ENCODE measurements at regions not wholly inside any gene's neighbourhood (a gene's known extent, or its start where the extent isn't known, plus 50 kb on each side); places are given as distances from the start of the nearest gene placed in this dataset.
A peak's percentile ranks its signal among the peaks of the same experiment; 100 is the strongest.

DNA sequence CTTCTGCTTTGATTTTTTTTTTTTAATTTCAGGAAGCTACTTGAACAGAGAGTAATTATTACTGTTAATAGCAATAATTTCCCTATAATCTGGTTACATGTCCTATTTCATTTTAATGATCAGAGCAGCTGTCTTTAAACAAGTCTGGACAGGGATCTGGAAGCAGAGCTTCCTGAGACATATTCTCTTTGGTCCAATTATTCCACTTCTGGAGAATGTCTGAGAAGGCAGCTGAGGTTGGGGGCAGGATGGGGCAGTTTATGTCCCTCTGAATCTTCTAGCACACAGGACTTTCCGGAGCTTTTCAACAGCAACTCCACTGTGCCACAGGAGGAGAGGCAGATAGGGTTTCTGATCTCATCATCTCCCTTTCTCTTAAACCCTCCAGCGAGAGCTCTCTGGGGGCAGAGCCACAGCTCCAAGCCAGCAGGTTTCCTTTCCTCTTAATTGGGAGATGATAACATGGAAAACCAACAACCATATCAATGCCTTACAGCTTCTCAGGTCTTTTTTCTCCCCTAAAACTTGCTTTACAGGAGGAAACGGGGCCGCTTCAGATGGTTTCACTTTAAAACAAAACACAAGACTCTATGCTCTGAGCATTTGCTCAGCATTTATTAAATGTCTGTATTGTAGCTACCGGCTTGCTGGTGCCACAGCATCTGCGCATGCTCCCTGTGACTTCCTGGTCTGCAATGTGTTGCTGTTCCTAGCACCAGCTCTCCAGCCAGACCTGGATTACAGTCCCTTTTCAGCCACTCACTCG lies 425.7 kb upstream of the USP24 start:
- DNase-seq = peak; percentile 81

DNA sequence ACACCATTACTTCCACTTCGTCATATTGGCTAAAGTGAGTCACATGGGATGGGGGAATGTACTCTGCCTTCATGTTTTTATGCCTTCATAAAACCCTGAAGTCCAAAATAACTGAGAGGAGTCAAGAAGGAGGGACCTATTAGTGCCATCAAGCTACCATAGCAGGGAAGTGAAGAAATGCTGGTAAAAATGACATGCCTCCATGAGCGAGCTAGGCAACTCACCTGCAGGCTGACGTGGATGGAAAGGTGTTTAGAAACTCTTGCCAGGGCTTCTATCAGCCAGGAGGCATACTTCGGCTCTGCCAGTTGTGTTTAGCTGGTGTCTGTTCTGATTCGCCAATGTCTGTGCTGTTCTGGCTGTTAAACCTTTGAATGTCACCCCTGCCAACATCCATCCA lies 424.4 kb upstream of the USP24 start:
- DNase-seq = no peak

DNA sequence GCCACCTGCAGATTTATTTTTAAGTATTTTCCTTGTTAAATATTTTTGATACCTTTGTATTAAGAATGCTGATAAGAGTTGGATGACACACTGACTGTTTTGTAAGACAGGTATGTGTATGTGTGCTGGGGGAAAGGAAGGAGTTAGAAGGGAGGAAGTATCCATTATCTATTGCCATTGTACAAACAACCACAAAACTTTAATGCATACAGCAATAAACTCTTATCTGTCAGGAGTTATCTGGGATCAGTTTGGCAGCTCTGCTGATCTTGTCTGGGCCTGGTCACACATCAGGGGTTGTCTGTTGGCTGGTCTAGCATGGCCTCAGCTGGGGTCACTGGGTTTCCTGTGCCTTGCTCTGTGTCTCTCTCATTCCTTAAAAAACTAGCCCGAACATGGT lies 423.9 kb upstream of the USP24 start:
- DNase-seq = no peak

DNA sequence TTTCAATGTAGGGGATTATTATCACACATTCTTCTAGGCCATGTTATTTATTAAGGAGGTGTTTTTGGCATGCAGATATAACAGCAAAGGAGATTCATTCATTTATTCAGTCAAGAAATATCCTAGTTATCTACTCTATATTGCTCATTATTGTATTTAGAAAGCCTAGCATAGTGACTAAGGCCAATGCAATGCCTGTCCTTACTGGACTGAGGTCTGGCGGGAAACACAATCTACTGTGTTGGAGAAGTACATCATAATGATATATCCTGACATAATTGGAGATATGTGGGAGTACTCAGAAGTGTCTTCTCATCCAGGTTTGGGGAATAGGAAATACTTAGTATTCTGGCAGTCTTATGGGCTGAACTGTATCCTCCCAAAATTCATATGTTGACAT lies 421.5 kb upstream of the USP24 start:
- peak; percentile 74 for DNase-seq

DNA sequence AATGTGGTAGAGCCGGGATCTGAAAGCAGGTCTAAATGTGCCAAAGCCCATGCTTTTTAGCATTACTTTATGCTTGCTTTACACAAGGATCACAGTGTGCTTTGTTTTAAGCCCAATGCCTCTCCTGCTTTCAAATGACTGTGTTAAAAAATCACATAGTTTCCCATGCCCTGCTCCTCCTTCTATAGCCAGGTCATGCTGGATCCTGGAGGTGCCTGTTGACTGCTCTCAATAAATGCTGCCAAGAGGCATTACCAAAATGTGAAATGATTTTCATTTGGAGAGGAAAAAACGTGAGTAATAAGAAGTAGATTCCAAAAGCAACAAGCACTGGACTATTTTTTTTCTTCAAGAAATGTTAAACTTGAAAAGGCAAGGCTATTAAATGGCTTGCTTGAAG lies 420.7 kb upstream of the USP24 start:
- peak; percentile 71 for DNase-seq

DNA sequence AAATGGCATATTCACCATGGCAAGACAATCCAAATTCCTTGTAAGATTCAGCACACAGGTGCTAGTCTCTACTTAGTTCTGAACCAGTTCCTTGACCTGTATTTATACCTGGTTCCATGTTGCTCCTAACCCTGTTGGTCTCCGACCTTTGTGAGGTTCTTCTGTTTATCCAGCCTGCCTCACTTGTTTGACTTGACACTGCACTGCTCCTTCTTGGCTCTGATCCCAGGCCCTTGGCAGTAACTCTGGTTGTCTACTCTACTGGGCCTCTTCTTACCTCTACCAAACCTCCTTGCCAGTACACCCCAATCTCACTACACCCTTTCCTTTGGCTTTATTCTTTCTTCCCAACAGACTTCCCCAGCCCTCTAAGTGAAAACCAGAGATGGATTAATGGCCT lies 419.4 kb upstream of the USP24 start:
- no peak for DNase-seq

DNA sequence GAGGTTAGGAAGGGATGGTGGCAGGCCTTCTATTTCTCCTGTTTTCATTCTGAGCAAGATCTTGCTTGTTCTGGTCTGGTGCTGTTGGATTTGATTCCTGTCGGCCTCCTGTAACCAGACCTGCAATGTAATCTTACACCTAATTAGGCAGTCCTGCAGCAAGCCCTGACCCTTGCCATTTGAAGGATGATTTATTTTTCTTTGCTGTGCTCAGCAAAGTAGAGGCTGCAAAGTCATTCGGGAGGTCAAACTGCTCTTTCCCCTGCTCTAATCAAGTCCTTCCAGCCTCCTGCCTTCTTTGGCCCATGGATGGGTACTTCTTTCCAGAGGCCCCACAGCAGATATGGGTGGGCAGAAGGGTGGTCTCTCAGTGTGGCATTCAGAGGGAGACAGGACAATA lies 417.7 kb upstream of the USP24 start:
- DNase-seq = no peak

DNA sequence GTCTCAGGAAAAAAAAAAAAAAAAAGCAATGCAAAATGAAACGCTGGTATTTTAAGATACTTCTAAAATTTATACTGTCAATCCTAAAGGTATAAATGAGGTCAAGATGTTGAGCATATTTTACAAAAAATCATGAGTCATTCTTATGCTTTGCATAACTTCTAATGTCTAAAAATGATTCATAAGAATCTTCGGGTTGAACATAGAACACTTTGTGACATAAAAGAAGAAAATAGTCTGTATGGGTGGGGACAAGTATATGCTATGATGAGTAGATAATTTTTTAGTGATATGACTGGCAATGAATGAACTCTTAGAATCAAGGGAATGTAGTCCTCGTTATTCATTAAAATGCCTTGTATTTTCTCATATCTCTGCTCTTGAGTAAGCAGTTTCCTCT lies 416.9 kb upstream of the USP24 start:
- DNase-seq = peak; percentile 91

DNA sequence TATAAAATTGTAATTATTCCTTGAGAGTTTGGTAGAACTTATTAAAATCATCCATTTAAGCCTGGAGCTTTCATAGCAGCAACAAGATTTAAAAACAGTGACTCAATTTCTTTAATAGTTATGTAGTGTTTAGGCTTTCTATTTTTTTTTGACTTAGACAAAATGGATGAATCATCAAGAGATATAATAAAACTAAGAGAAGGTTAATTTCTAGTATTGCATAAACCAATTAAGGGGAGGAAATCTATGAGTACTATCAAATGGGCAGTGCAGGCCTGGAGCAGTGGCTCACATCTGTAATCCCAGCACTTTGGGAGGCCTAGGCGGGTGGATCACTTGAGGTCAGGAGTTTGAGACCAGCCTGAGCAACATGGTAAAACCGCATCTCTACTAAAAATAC lies 416.3 kb upstream of the USP24 start:
- peak; percentile 23 for DNase-seq

DNA sequence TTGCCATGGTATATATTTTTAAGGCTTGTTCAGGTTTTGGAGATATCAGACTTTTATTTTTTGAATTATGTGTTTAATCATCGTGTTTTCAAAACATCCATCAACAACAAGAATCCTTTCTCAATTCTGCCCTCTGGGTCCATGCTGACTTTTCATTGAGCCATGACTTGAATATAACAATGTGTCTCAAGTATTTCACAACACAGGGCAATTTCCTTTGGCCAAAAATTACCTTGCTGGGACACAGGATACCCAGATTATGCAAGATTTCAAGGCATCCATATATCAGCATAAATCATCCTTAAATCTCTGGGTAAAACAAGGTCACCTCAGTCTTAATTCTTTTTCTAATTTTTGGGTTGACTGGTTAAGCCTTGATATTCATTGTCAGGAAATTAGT lies 411.2 kb upstream of the USP24 start:
- no peak for DNase-seq

DNA sequence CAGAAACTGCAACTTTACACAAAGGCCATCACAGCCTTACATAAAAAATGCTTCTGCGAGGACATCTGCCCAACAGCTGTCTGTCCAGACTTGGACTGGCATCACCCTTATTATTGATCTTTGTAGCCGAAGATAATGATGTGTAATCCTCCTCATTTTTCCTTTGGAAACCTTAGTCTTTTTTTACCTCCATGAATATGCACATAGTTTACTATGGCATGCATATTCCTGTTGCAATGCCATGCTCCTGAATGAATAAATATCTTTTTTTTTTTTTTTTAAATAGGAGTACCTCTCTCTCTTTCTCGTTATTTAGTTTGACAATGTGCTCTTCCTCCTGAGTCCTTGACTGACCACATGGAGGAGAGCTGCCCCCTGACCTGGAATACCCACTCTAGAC lies 409.6 kb upstream of the USP24 start:
- no peak for DNase-seq

DNA sequence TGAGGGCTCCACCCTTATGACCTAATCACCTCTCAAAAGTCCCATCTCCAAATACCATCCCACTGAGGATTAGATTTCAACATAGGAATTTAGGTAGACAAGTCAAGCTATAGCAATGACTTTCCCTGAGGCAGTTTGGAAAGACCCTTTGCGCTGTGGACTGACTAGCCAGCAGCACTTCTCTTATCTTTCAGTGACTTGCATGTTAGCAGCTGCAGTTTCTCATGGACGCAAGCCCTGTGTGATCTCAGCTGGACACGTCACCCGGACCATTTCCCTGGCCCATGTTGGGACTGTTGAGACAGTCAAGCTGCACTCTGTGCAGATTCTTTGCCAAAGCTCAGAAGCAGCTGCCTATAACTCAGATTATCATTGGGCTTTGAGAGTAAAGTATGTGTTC lies 408.1 kb upstream of the USP24 start:
- DNase-seq = no peak

DNA sequence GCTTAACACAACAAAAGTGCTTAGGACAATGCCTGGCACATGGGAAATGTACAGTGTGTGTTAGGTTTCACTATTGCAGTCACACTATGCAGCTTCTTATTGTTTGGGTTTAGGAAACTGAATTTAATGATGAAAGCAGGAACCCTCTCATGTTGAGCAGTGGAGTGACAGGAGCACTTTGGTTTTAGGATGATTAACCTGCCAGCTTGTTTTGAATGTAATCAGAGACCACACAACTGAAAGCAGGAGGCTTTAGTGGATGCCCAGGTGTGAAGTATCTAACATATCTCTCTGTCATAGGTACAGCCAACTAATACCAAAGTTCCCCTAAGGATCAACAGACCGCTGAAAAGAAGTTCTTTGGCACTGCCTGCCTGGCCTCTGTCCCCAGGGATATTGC lies 406.9 kb upstream of the USP24 start:
- DNase-seq = no peak

DNA sequence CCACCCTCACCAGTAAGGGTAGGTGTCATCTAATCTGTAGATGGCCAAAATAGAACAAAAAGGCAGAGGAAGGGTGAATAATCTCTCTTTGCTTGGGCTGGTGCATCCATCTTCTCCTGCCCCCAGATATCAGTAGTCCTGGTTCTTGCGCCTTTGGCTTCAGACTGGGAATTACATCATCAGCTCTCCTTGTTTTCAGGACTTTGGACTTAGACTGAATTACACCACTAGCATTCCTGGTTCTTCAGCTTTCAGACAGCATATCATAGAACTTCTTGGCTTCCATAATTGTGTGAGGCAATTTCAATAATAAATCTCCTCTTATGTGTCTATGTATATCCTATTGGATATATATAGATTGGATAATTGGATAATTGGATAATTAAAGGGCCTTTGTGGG lies 403.0 kb upstream of the USP24 start:
- no peak for DNase-seq

DNA sequence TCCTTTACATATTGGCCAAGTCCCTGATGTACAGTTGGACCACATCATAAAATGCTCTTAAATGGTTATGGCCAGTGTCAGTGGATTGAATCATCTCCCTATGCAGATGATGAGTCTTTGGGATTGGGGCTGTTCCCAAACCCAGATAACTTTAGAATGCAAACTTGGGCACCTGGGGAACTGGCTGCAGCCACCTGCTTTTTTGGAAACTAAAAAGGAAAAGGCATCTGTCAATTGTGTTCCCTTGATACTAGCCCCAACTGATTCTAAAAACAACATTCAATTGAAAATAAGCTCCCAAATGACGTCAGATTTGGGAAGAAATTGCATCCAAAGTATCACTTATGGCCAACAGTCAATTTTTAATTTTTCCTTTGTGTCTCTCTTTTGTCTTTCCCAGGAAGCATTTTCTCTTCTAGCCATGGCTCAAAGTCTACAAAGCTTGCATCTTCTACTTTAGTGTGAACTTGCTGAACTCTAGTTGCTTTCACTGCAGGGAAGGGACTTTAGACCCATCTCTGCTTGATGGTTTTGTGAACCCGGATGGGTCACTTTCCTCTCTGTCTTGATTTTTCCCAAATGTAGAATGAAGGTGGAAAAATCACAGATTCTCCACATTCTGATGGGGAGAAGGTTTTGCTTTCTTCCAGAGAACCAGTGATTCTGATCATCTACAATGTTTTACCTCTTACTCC lies 402.3 kb upstream of the USP24 start:
- peak; percentile 25 for DNase-seq

DNA sequence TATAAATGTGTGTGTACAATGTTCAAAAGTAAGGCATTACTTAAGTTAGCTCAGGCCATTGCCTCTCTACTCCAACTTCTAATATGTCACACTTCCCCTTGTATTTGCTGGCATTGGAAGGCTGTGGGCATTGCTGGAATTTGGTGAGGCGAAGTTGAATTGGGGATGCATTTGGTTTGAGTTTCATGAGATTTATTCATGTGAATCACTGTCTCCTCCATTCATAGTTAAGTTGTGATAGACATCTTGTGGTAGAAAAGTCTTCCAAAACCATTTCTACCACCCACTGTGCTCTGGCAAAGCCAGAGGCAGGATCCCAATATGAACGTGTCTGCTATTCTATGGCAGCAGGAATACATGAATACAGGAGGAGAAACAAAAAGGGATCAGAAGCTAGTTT lies 397.8 kb upstream of the USP24 start:
- peak; percentile 96 for DNase-seq

DNA sequence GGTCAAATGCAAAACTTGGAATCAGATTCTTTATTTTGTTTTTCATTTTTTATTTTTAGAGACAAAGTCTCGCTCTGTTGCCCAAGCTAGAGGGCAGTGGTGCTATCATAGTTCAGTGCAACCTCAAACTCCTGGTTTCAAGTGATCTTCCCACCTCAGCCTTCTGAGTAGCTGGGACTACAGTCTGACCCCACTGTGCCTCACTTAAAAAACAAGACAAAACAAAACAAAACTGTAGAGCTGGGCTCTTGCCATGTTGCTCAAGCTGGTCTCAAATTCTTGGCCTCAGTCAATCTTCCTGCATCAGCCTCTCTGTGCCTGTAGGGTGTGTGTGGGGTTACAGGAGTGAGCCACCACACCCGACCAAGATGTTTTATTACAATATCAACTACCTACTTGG lies 396.0 kb upstream of the USP24 start:
- peak; percentile 58 for DNase-seq

DNA sequence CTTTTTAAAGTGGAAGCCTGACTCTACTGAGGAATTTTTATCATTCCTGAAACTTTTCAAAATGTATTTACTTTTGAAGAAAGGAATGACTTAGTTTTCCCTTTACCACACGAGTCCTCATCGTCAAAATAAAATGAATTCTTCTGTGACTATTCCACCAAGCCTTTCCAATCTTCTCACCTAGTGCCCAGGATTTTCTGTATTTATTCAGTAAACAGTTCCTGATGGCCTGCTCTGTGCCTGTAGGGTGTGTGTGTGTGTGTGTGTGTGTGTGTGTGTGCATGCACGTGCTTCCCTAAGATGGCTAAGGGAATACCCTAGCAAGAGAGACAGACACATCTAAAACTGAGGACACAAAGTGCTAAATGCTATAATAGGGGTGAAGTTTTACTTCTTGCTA lies 395.0 kb upstream of the USP24 start:
- DNase-seq = peak; percentile 84

DNA sequence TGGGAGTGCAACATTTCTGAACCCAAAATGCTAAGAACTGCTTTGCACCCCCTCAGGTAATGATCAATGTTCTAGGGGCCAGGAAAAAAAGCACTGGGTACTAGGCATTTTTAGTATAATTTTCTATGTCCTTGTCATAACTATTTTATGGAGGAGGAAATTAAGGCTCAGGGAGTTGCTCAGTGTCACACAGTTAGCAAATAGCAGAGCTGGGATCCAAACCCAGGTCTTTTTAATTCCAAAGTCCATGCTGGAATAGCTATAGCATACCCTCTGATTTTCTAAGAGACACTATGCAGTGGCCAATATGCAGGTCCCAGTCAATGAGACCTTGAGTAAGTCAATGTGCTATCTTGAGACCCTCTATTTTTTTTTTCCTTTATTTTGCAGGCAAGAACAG lies 394.5 kb upstream of the USP24 start:
- DNase-seq = no peak

DNA sequence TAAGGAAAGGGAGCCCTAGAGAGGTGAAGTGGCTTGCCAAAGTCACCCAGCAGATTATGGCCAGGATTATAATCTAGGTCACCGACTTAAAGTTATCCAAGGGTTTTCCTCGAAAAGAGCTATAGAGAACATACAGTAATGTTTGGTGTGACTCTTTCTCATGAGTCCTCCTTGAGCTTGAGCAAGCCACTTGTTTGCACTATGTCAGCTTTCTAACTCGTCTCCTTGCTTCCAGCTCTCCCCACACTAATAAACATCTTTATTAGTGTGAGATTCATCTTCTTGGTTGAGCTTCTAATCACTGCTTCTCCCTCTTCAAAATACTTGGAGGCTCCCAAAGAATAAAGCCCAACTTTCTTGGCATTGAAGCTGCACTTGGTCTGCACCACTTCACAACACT lies 390.0 kb upstream of the USP24 start:
- no peak for DNase-seq

DNA sequence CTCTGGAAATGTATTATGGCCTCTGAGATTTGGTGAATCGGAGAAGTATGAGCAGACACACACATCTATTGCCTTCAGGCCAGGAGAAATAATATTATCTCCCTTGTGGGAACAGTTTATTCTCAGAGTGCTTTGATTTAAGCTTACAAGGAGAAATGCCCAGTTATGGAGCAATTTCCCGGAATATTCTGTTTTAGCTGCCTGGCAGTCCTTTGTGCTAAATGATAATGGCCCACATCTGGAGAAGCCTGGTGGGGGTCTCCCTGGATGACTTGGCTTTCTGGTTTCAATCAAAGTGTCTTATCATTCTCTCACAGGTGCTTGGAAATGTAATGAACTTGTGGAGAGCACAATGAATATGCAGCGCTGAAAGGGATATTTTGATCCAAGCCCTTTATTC lies 389.6 kb upstream of the USP24 start:
- no peak for DNase-seq

DNA sequence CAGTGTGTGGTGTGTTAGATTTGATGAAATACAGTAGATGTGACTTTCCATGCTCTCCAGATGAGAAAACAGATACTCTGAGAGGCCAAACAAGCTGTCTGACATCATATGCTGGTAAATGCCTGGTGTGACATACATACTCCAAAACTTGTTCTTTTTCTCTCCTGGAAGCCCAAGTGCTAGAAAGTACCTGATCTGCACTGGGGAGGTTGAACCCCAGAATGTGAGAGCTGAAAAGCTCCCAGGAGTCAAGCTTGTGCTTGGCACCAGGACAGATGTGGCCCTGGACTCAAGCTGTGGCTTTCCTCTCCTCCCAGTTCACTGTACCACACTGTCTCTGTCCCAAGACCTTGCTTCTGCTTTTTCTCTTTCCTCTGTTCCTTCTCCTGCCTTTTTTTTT lies 389.0 kb upstream of the USP24 start:
- no peak for DNase-seq

DNA sequence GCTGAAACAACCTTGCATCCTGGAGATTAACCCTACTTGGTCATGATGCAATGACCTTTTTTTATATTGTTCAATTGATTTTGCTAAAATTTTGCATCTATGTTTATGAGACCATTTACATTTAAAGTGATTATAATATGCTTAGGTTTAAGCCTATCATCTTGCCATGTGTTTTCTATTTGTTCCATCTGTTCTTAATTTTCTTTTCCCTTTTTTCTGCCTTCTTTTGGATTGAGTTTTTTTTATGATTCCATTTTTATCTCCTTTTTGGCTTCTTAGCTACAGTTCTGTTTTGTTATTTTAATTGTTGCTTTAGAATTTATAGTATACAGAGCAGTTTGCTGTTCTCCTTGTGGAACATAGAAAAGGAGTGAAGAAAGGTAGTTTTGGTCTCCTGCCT lies 385.1 kb upstream of the USP24 start:
- no peak for DNase-seq

DNA sequence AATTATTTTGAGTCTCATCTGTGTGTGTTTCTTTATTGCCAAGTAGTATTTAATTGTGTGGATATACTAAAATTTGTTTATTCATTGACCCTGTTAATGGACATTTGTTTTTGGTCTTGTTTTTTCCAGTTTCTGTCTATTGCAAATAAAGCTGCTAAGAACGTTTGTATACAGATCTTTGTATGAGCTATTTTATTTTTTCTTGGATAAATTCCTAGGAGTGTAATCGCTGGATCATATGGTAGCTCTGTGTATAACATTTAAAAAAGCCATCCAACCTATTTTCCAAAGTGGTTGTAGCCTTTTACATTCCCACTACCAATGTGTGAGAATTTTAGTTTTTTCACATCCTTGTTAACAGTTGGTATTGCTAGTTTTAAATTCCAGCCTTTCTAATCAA lies 382.7 kb upstream of the USP24 start:
- DNase-seq = no peak

DNA sequence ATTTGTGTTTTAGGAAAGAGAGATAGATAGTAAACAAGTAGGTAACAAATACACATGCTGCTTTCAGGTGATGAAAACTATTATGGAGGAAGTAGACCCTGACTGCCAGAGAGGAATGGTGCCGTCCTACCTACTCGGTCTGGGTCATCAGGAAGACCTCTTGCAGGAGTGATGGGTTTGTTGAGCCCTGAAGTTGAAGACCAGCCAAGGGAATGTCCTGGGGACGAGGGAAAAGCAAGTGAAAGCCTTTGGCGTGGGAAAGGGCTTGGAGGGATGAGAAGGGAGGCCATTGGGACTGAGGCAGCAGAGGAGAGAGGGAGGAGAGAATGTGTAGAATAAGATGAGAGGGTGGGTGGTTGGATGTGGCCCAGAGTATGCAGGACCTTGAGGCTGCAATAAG lies 379.5 kb upstream of the USP24 start:
- no peak for DNase-seq

All from fibroblast of skin of scalp (primary cell).